Limb (tissue), 2 donors: ENCODE measurements at regions not wholly inside any gene's neighbourhood (a gene's known extent, or its start where the extent isn't known, plus 50 kb on each side); places are given as distances from the start of the nearest gene placed in this dataset.
A peak's percentile ranks its signal among the peaks of the same experiment; 100 is the strongest.

Source experiments
- DNase-seq, 2 donors: peaks; one replicate each; pipeline ENCODE4 v3.0.0-alpha.2; 2016; ENCODE audit errors: extremely low spot score in 2 of 2

GRCh38 chr15:73803806-73804205 lies 50.7 kb upstream of the INSYN1 start:
- DNase-seq = no peak

- no peak for DNase-seq
Measured at GRCh38 chr15:73805504-73806089, 52.4 kb upstream of the INSYN1 start.

GRCh38 chr15:73806698-73807483 lies 53.7 kb upstream of the INSYN1 start:
- no peak for DNase-seq

GRCh38 chr15:73807865-73808264 lies 54.7 kb upstream of the INSYN1 start:
- DNase-seq = no peak

GRCh38 chr15:73809728-73810501 lies 56.8 kb upstream of the INSYN1 start:
- no peak for DNase-seq

GRCh38 chr15:73812806-73813465 lies 59.8 kb upstream of the INSYN1 start:
- peak in 1 of 2 donors; percentile 43 for DNase-seq

- no peak for DNase-seq
Measured at GRCh38 chr15:73813589-73813988, 59.8 kb upstream of the TBC1D21 start.

- DNase-seq = peak in 1 of 2 donors; percentile 36
Measured at GRCh38 chr15:73818308-73818985, 54.9 kb upstream of the TBC1D21 start.

- DNase-seq = no peak
Measured at GRCh38 chr15:73821181-73821580, 52.2 kb upstream of the TBC1D21 start.

- no peak for DNase-seq
Measured at GRCh38 chr15:73822998-73823397, 50.4 kb upstream of the TBC1D21 start.
